ENCODE measurements at regions not wholly inside any gene's neighbourhood (a gene's known extent, or its start where the extent isn't known, plus 50 kb on each side); places are given as distances from the start of the nearest gene placed in this dataset.

DNA sequence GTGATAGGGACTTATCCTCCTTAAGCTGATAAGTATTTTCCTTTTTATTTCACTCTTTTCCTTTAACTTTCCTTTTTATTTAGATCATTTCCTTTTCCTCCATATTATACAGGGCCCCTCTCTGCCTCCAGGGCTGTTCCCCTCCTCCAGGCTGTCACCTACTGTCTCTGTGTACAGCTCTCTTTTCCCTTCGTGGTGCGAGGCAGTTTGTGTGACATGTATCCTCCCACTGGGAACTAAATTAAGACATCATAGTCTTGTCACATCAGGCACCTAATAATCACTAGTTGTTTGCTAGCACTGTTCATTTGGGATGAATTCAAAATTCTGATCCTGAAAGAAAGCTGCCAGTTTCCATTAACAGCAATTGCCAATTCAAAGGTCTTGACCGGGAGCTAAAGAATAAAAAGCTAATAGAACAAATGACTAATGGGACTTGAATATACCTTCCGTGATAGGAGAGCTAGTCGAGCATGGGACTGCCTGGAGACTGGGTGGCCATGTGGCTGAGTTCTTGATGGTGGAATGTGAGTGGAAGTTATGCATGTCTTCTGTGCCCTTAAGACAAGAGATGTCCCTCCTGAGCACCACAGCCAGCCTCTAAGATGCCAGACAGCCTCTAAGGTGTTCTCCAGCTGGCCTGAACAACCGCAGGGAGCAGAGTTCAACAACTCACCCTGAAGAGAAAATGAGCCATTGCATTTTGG is 77.7 kb upstream of the LRRC55 start:
- no peak for DNase-seq

DNA sequence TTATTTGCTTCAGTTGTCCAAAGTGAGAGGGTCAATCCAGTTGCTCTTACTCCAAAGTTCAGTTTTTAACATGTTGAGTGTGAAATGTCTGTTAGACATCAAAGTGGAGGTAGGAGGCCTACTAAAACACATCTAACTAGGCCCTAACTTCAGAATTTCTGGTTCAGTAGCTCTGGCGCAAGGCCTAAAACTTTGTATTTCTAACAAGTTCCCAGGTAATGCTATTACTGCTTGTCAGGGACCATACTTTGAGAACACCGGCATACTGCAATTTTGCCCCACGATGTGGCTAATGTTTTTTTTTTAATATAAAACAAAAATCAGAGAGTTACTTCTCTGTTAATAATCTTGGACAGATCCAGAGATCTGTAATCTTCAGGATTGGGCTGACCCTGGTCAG is 72.4 kb upstream of the LRRC55 start:
- DNase-seq, result no peak

DNA sequence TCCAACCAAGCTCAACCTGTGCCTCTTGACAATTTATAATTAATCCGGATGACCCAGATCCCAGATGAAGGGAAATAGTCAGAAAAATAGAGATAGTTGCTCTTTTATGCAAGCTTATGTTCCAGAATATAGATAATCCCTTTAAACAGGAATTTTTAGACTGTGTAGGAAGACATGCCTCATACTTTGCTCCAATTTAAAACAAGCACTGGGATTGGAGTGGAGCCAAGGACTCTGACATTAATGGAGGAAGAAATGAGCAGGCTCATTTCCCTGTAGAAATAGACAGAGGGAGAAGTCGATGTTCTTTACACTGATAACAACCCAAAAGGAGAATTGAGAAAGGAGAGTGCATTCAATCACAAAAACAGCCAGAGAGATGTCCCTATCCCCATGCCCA is 70.1 kb upstream of the LRRC55 start:
- DNase-seq, result peak; percentile 31

DNA sequence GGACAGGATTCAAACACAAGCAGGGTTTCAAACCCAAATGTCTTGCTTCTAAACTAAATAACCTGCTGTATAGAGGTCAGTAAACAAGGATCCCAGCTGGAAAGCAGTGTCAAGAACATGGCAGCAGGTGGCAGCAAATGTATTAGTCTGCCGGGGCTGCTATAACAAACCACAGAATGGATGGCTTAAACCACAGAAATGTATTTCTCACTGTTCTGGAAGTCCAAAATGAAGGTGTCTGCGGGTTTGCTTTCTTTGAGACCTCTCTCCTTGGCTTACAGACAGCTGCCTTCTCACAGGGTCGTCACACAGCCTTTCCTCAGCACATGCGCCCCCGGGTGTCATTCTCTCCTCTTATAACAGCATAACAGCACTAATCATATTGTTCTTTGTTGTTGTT is 65.1 kb upstream of the LRRC55 start:
- DNase-seq, result peak; percentile 49

DNA sequence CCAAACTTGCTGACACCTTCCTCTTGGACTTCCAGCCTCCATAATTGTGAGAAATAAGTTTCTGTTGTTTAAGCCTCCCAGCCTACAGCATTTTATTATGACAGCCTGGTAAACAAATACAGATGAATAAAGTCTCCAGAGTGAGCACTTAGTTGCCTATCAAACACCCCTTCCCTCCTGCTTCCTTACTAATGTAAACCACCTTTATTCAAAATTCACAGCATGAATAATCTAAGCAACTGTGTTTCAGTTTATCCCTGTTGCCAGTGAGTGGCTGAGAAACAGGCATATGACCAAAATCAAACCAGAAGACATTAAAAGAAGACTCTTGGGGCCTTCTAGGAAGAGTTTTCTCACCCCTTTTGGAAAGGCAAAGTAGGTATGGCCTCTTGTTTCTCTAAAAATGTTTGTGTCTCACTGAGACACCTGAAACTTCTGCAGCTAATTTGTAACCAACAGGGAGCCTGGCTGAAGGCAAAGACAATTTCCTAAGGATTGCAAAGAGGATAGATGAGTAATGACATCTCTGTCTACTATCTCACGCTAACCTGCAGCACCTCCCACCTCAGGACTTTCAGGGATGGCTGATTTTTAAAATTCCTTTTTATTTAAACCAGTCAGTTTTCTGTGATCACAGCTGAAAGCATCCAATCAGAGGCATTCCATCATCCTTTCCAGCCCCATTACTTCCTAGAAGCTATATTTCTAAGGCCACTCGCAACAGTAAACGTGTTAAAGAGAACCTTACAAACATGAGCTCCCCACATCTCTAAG is 61.4 kb upstream of the LRRC55 start:
- no peak for DNase-seq

DNA sequence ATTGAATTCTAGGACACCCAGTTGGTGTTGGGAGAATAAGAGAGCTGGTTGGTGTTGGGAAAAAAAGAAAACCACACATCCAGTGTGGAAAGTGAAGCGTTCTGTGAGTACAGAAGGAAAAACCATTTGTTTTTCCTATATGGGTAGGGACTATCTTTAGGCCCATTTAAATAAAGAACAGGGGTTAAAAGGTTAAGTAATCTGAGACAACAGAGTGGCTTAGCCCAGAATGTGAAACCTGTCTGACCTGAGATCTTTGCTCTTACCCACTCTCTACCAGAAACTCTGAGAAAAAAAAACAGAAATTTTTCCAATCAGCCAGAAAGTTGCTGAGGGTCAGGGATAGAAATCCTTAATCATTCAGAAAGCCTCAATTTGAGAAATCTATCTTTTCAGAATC is 59.8 kb upstream of the LRRC55 start:
- DNase-seq, result no peak

DNA sequence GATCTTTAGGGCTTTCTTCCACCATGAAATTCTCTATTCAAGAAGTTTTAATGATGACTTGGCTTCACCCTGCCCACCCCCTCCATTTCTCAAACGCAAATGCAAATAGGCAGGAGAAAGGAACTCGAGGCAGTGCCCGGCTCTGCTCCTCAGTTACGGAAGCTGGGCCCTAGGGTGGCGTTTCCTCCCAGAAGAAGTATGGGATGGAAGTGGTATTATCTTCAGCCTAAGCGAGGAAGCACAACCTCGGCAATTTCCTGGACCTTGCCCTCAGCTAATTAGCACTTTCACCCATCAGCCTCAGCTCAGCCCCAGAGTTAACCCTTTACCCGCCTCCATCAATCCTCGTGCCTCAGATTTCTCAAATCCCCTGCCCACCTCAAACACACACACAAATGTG is 58.2 kb upstream of the LRRC55 start:
- DNase-seq, result no peak

DNA sequence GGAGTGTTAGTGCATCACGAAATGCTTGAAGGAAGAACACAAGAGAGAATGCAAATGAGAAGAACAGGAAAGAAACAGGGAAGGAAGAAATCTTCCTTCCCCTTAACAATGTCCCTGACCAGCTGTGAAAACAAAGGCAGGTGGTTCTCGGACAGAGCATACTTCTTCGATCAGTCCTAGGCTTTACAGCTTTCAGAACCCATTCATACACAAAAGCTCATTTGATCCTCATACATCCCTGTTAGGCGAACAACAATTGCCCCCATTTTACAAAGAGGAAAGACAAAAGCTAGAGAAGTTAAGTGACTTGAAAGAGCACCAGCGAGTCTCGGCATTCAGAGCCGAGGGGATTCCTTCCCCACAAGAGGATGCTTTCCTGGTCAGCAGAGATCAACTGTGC is 57.2 kb upstream of the LRRC55 start:
- no peak for DNase-seq

DNA sequence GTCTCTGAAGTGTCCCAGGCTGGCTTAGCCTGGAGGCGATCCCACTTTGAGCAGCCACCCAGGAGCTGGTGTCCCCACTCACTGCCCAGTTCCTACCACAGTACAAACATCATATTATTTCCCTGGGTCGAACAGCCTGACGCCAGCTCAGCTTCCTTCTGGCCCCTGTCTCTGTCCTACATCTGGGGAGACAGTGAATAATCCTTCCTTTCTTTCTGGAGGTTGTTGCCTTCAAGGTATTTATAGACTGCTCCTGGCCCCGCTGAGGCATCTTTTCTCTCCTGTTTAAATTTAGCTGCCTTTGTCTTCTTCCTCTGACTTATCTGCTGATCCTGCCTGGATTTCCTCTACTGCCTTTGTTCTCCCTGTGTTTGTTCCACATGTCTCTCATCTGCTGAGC is 56.8 kb upstream of the LRRC55 start:
- no peak for DNase-seq

DNA sequence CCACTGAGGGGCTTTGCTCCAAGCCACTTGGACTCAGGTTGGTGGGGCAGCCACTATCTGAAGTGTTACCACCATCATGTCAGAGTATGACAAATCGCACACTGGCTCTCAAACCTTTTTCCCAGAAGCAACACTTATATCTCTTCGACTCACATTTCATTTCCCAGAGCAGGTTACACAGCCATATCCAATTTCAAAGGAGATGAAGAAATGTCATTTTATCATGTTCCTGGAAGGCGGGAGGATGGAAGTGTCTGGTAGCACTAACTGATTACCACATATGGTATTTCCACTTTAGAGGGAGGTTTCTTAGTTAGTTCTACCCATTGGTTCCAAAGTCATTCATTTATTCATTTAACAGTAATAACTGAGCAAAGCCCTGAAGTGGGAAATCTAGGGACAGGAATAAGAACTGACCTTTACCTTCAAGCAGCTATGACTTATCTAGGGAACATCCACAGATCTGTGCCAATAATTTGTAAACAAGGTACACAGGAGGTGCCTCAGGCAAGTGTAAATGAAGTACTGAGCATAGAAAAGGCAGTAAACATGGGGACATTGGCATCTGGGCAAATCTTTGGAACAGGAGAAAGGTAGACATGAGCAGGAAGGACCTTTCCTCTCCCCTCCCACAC is 54.9 kb upstream of the LRRC55 start:
- no peak for DNase-seq

DNA sequence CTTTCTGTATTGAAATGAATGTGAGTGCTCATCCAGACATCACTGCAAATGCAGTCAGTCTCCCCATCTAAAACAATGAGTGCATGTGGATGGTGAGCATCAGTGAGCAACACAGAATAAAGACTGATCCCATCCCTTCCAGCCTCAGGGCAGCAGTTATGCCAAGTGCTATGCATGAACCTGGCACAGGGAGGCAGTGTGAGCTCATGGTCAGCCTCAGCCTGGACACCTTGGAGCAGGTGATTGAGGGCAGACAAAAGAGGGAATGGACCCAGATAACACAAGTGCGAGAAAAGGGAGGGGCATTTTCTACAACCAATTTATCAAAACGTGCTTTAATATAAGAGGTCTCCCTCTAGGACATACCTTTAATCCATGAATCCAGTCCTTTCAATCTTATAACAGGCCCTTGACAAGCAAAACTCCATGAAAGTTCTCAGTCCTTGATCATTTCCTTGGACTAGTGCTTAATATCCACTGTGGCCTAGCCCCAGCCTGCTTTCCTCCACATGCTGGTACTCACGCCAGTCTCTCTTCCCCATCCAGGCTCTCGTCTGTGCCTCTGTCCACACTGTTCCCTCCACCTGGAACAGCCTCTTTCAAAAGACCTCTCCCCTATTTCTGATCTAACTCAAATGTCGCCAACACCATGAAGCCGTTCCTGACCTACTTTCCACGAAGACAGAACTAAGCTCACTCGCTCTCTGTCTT is 50.5 kb upstream of the LRRC55 start:
- DNase-seq, result peak; percentile 2
